Iris pigment epithelial cell (primary cell): ENCODE measurements at regions not wholly inside any gene's neighbourhood (a gene's known extent, or its start where the extent isn't known, plus 50 kb on each side); places are given as distances from the start of the nearest gene placed in this dataset.
A peak's percentile ranks its signal among the peaks of the same experiment; 100 is the strongest.

Source experiments
- DNase-seq: peaks from one replicate; pipeline ENCODE4 v3.0.0-alpha.2; 2011; ENCODE audit warnings: low read depth

DNA sequence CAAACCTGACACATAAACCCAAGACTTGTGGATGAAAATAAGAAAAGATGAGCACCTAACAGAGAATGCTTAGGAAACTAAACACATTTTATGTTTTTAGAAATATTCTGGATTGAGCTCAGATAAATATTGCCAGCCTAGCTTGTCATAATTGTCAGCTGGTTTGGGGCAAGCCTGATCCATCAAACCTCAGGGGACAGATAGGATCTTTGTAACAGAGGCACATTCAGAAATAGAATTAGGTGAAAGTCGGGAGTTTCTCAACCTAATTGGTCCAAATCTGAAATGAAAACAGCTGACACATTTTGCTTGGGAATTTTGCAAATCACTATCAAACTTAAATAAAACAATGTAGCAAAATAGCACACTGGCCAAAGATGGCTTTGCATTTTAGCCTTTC lies 503.7 kb downstream of the ANXA1 start:
- no peak for DNase-seq

DNA sequence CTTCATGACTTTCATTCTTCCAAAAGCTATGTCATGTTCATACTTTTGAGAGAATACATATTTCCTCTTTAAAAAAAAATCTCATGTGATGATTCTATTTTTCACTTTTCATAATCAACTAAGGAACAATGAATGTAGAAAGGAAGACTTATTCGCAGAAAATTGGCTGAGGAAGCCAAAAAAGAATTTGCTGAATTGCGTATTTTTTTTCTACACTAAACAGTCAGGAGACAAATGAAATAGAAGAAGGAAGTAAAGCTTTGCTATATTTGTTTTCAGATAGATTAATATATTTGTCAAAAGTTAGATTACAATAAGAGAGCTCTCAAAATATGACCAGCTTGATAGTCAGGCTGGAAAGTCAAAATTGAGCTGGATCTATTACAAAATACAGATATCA lies 504.2 kb downstream of the ANXA1 start:
- no peak for DNase-seq

DNA sequence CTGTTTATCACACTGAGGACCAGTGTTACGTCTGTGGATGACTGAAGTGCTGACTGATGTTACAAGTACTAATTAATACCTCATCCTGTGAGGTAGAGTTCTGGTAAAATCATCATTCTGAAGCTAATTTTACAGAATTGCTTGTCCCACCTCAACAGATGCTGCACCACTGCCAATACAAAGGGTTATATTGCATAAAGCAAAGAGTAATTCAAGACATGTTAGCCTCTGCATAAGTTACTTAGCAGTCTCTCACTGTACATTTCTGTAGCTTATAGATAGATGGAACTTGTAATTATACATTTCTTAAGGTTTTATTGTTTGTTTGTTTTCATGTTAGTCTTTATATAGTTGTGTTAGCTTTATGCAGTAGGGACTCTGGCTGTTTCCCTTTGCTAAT lies 513.6 kb downstream of the ANXA1 start:
- DNase-seq = no peak

DNA sequence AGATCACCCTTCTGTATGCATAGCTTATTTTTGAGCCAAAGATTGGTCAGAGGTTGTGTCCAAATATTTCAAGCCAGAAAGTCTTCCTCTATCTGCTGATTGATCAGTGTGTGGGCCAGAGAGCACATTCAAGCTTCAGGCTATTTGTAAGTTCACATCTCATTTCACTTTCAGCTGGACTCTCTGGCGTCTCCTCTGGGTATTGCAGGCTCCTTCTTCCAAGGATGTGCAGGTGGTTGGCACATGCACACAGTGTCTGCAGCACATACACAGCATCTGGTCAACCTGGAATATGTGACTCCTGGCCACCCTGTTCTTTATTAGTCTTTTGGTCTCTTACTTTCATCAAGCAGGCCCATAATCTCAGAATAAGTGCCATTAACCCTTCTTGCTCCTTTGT lies 516.1 kb downstream of the ANXA1 start:
- peak; percentile 38 for DNase-seq

DNA sequence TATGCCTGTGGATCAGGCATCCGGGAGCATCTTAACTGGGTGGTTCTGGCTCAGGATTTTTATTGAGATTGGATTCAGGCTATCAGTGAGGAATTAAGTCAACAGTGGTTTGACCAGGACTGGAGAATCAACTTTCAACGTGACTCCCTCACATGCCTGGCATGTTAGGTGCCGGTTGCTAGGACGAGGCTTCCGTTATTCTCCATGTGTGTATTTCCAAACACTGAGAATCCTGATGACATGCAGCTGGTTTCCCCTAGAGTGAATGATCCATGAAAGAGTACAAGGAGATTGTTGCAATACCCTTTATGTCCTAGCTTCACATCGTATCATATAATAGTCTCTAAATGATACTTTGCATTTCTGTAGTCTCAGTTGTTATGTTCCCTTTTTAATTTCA lies 529.2 kb downstream of the ANXA1 start:
- DNase-seq = no peak

DNA sequence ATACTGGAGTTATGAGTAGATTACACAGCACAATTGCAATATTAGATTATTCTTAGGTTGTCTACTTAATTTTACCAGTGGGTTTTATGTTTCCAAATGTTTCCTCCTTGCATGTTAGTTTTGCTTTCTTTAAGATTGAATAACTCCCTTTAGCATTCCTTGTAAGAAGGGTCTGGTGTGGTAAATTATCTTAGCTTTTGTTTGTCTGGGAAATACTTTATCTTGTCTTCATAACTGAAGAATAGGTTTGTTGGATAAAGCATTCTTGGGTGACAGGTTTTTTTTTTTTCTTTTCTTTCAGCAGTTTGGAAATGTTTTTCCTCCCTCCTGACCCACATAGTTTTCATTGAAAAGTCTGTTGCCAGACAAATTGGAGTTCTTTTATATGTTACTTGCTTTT lies 531.1 kb downstream of the ANXA1 start:
- no peak for DNase-seq

DNA sequence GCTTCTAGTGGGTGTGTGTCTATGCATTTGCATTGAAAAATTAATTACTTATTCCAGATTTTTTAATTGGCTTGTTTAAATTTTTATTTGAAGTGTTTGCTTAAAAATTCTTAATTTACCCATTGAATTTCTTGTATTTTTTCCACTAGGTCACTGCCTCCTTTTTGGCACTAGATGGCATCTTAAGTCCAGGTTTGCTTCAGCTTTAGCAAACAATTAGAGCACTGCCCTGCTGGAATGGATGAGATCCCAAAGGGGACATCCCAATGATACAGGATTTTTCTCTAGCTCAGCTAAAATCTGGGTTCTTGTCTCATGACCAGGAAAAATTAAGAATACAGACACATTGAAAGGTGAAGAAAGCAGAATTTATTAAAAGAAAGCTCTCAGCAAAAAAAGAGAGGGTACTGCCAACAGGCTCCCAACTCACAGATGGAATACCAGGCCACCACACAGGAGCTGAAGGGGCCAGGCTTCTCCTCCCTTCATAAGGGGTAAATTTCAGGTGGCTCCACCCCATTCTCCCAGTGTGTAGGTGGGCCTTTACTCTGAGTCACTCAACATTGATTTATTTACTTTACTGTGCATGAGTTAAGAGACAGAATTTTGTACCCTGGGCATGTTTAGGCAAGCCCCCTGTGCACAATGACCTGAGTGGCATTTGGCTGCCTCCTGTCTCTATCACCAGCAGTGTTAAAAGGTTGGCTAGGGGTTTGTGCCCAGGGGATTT lies 532.4 kb downstream of the ANXA1 start:
- peak; percentile 86 for DNase-seq

DNA sequence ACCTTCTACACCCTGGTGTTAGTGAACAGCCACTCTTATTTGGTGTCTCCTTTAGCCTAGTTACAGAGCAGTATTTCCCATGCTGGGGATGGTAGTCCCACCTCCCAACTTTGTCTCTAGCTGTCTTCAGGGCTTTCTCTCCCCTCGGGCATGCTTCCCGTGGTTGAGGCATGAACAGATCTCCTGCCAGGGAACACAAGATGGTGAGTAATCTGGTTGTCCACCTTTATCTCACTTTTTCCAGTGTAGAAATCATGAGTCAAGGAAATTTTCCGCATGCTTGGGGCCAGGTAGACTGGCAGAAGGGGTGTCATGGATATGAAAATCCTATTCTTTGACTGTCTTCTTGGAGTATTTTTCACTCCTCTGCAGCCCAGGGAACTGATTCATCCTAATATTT lies 532.9 kb downstream of the ANXA1 start:
- peak; percentile 61 for DNase-seq

DNA sequence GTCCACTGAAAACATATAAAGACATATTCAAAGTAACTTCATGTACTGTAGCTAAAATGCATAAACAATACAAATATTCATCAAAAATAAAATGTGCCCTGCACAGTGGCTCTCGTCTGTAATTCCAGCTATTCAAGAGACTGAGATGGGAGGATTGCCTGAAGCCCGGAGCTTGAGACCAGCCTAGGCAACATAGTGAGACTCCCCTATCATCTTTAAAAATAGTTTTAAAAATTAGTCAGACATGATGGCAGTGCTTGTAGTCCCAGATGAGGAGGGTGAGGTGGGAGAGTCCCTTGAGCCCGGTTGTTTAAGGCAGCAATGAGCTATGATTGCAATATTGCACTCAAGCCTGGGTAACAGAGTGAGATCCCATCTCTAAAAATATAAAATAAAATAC lies 534.1 kb downstream of the ANXA1 start:
- DNase-seq = no peak

DNA sequence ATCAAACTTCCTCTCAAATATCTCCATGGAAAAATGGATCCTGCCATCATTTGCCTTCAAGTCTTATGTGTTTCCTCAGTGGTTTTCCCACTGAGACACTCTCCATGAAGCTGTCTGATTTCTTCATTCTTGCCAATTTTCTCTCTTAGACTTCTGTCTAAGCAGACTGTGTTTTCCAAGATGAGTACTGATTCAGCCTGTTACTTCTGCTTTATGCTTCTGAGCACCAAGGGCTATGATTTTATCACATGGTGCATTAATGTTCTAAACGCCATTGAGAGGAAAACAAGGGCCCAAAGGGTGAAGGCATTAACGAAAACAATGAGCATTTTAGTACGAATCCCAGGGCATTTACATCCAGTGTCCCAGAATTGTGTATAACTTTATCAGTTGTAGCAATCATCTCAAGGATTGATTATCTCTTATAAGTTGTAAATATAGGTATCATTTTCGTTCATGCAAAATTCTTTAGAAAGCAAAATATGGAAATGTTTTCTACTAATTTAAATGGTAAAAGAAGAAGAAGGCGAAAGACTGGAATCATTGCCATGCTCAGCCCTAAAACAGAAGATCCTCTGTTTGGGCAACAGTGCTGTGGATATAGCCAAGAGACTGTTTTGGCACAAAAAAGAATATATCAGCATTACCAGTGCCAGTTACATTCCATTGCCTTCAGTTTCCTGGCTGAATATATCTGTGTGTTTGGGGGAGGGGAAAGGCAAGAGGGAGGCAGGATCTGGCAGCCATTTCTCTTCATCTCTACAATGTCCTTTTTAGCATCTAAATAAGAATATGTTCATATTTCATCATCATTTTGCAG lies 537.6 kb downstream of the ANXA1 start:
- no peak for DNase-seq

DNA sequence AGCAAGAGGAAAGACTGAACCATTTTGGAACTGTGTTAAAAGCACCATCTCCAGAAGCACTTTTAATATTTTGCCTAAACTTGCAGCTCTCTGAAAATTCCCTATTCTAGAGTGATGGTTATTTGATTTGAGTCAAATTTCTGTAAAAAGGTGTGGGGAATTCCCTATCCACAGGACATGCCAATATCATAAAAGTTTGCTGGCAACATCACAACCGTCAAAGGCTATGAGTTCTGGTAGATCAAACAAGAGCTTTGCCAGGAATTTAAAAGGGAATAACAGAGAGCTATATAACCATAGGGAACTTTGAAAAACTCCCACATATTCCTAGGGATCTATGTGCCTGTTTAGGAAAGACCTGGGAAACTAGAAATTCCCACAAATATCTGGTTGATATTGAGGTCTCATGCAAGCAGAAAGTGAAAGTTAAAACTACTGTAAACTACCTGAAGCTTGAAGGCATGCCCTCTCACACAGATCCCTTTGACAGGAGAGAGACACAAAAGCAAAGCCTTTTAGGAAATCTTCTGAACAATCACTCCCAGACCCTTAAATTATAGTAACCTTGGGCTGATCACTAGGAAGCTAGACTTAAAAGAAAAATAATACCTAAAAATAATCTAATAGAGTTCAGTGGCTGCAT lies 549.9 kb downstream of the ANXA1 start:
- DNase-seq = peak; percentile 29

DNA sequence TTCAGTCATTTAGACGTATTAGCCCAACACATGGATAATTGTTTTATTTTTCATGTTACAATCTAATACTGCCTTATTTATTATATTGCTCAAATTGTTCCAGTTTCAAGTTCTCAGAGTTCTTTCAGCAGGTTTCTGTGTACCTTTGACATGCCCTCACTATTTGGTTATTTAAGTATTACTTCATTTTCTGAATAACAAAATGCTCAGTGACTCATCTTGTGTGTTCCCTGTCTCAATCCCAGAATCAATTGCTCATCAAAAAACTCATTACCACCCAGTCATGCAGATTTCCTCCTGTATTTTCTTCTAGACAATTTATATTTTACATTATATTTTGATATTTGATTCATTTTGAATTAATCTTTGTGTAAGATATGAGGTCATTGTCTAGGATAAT lies 562.6 kb downstream of the ANXA1 start:
- DNase-seq = peak; percentile 82

DNA sequence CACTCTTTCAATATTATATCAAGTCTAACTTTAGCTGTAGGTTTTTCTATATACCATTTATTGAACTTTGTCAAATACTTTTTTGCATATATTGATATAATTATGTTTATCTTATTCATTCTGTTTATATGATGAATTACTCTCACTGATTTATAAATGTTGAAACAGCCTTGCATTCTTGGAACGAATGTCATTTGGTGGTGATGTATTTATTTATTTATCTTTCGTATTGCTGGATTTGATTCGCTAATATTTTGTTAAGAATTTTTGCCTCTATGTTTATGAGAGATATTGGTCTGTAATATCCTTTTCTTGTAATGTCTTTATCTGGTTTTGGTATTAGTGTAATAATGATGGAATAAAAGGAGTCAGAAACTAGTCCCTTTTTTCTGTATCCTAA lies 563.9 kb downstream of the ANXA1 start:
- DNase-seq = peak; percentile 70

DNA sequence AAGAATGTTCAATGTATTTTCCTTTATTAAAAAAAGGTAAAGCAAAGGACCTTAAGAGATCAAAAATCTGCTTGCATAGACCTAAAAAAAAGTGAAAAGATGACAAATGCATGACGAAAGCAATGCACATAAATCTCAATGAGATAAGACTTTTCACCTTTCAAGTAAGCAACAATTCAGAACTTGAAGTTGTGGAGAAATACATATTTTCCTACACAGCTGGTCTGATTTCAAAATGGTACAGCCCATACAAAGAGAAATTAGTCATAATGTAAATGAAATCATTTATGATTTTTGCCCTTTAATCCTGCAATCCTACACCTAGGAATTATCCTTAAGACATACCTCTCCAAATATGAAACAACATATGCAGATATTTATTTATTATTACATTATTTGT lies 568.0 kb downstream of the ANXA1 start:
- DNase-seq = peak; percentile 28

DNA sequence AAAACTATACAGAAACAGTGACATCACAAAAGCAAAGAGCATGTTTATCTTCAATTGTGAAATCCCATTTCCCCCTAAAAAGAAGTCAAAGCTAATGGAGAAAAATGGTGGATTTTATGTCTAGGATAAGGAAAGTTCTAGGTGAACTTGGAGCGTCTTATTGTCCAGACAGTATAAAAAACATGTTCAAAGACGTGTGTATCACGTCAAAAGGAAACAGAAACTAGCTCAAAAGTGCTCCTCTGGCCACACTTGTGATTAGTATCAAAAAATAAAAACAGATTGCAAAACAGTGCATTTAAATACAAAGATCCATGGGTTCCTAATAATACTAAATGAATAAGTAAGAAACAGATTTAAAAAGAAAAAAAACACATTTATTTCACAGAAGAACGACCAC lies 568.9 kb downstream of the ANXA1 start:
- DNase-seq = no peak

DNA sequence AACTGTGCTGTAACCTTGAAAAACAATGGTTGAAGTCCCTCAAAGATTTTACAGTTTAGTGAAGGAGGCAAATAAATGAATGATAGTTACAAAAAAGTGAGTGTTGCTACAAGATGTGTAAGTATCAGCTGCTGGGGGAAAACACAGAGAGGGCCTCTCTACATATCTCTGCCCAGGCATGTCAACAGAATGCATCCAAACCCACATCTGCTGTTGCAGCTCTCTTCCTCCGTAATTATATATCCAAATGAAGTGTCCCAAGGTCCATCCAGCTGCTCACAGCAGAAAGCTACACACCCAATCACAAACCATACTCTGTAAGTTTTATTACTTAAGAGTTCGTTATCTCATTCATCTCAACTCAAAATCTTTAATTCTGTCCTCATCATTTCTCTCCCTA lies 584.6 kb downstream of the ANXA1 start:
- no peak for DNase-seq

DNA sequence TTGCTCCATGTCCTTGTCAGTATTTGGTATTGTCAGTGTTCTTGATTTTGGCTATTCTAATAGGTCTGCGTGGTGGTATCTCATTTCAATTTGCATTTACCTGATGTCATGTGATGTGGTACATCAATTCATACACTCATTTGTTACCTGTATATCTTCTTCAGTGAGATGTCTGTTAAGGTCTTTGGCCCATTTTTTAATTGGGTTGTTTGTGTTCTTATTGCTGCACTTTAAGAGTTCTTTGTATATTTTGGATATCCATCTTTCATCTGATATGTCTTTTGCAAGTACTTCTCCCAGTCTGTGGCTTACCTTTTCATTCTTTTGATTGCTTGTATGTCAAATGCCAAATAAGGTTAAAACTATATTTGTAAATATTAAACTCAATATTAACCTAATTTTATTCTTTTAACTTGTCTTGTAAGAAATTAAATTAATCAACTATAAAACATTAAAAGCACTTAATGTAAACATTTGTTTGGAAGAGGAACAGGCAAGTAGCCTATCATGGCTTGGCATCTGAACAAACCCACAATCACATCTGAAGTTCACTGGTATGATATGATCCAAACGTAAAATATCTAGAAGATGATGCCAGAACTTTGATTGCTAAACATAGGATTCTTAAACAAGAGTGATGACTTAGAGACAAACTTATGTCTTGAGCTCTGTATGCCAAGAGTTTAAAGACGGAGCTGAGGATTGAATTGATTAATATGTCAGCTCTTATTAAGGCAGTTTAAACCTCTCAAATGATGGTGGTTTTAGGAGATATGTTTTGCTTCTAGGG lies 587.3 kb downstream of the ANXA1 start:
- peak; percentile 81 for DNase-seq

DNA sequence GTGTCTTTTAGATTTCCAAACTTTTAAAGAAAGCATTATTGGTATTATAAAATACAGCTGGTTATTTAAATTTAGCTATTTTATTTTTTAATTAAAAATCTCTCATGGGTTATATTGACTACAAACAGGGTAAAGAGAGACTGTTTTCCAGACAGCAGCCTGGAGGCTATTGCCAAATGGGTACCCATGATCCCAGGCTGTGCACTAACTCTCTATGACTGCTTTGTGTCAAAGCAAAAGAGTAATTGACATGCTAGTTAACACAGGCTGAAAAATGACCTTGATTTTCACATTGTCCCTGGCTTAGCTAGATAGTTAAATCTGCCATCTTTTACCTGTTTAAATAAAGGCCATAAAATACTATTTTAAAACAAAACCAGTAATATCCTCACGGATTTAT lies 589.7 kb downstream of the ANXA1 start:
- no peak for DNase-seq

DNA sequence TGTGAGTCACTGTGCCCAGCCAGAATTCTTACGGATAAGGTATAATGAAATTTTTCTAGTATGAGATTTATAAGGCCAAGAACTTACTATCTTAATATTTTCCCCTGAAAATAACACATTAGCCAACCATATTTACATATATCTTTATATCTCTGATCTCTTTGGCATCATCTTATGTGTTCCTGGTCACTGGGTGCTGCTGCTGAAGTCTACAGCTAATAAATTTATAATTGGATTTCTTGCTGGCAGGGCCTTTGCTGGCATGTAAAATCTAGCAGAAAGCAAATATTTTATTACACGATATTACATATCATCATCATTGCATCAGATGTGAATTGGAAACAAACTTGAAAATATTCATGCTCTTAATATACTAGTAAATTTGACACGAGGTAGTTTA lies 590.7 kb downstream of the ANXA1 start:
- DNase-seq = no peak

DNA sequence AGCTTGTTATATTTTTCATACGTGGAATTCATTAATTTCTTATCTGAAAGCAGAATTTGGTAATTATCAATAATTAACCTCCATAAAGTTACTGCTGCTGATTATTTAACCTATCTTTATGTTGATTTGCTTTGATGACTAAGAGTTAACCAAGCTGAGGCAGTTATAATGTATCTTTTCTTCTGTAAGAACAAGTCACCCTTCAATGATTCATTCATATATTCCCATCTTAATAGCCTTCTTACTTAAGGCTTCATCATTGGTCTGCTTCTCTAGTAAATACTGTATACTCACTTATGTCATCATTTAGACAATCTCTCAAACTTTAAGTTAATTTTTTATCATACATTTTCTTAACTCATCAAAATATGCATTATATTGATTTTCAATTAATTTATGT lies 592.2 kb downstream of the ANXA1 start:
- DNase-seq = peak; percentile 74

DNA sequence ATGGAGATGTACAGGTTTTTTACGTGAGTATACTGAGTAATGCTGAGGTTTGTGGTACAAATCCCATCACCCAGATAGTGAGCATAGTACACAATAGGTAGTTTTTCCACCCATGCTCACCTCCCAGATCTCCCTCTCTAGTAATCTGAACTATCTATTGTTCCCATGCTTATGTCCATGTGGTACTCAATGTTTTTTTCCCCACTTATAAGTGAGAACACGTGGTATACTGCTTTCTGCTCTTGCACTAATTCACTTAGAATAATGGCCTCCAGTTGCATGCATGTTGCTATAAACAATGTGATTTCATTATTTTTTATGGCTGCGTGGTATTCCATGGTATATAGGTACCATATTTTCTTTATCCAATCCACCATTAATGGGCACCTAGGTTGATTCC lies 593.9 kb downstream of the ANXA1 start:
- no peak for DNase-seq

DNA sequence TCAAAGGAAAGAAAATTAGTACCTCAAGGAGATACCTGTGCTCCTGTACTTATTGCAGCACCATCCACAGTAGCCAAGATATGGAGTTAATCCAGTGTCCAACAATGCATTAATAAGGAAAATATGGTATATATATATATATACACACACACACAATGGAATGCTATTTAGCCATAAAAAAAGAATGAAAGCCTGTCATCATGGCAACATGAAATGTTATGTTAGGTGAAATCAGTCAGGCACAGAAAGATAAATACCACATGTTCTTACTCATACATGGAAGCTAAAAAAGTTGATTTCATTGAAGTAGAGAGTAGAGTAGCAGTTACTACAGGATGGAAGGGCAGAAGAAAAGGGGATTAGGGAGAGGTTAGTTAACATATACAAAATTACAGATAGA lies 601.5 kb downstream of the ANXA1 start:
- DNase-seq = peak; percentile 71
